Smooth muscle cell (in vitro differentiated cells): ENCODE measurements at regions not wholly inside any gene's neighbourhood (a gene's known extent, or its start where the extent isn't known, plus 50 kb on each side); places are given as distances from the start of the nearest gene placed in this dataset.

Source experiments
- DNase-seq: peaks from one replicate; lab custom pipeline; 2025; ENCODE audit not compliant: unreplicated experiment; lab: John Stamatoyannopoulos, UW
- H2AFZ ChIP-seq: fragments of 200-600 bp; sonication (generic); 2 replicates; pipeline ENCODE4 v1.6.0; 2016; ENCODE audit warnings: antibody characterized with exemption, low read depth, mild to moderate bottlenecking
- H3F3A ChIP-seq: fragments of 200-600 bp; sonication (generic); 2 replicates; pipeline ENCODE4 v1.6.0; 2017; ENCODE audit warnings: antibody characterized with exemption, low read depth
- H3K27ac ChIP-seq: fragments of 200-600 bp; sonication (generic); 2 replicates; pipeline ENCODE4 v1.5.1; 2016; ENCODE audit warnings: low read depth, mild to moderate bottlenecking
- H3K27me3 ChIP-seq: fragments of 200-600 bp; sonication (generic); 2 replicates; pipeline ENCODE4 v1.6.1; 2016; ENCODE audit warnings: low read depth, mild to moderate bottlenecking
- H3K36me3 ChIP-seq: fragments of 200-600 bp; sonication (generic); 2 replicates; pipeline ENCODE4 v1.5.1; 2016; ENCODE audit warnings: low read depth
- H3K4me1 ChIP-seq: fragments of 200-600 bp; sonication (generic); 2 replicates; pipeline ENCODE4 v1.5.1; 2016; ENCODE audit warnings: low read depth
- H3K4me2 ChIP-seq: fragments of 200-600 bp; sonication (generic); 2 replicates; pipeline ENCODE4 v1.6.0; 2016; ENCODE audit warnings: mild to moderate bottlenecking
- H3K4me3 ChIP-seq: fragments of 200-600 bp; sonication (generic); 2 replicates; pipeline ENCODE4 v1.5.1; 2016; ENCODE audit warnings: mild to moderate bottlenecking
- H3K79me2 ChIP-seq: fragments of 200-600 bp; sonication (generic); 2 replicates; pipeline ENCODE4 v1.6.0; 2016; ENCODE audit warnings: low read depth, mild to moderate bottlenecking
- H3K9ac ChIP-seq: fragments of 200-600 bp; sonication (generic); 2 replicates; pipeline ENCODE4 v1.6.0; 2016; ENCODE audit warnings: low read depth
- H3K9me3 ChIP-seq: fragments of 200-600 bp; sonication (generic); replicated peaks from 2 replicates; pipeline ENCODE4 v1.5.1; 2016; ENCODE audit warnings: low read depth
- H4K20me1 ChIP-seq: fragments of 200-600 bp; sonication (generic); 2 replicates; pipeline ENCODE4 v1.6.0; 2016; ENCODE audit warnings: low read depth
- WGBS: methylation state at CpG from one replicate; pipeline ENCODE4 v1.1.7; 2016; ENCODE audit warnings: low lambda C conversion rate; 5-methylcytosine and 5-hydroxymethylcytosine counted together
- TF ChIP-seq, protein P1 (sequence below): fragments of 200-600 bp; sonication (generic); IDR thresholded peaks from 2 replicates; pipeline ENCODE4 v1.5.1; 2017; ENCODE audit warnings: borderline replicate concordance, mild to moderate bottlenecking, antibody characterized with exemption; ENCODE audit not compliant: insufficient read depth, poor library complexity, severe bottlenecking

DNA sequence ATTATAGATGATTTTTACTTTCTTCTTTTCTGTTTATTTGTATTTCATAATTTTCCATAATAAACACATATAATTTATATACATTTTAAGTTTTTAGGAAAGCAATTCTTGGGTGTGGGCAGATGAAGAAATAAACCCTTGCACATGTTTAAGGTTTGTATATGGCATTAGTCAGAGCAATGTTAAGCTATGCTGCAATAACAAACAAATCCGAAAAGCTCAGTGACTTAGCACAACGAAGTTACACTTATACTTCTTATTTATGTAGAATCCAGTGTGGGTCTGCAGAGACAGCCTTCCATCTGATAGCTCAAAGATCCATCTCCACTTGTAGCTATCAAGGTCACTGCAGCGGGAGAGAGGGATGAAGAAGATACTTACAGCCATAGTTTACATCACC lies 68.5 kb upstream of the BARX2 start:
- no peak overlapping the region for H3K4me2 ChIP-seq
- TF ChIP-seq, protein P1, sequence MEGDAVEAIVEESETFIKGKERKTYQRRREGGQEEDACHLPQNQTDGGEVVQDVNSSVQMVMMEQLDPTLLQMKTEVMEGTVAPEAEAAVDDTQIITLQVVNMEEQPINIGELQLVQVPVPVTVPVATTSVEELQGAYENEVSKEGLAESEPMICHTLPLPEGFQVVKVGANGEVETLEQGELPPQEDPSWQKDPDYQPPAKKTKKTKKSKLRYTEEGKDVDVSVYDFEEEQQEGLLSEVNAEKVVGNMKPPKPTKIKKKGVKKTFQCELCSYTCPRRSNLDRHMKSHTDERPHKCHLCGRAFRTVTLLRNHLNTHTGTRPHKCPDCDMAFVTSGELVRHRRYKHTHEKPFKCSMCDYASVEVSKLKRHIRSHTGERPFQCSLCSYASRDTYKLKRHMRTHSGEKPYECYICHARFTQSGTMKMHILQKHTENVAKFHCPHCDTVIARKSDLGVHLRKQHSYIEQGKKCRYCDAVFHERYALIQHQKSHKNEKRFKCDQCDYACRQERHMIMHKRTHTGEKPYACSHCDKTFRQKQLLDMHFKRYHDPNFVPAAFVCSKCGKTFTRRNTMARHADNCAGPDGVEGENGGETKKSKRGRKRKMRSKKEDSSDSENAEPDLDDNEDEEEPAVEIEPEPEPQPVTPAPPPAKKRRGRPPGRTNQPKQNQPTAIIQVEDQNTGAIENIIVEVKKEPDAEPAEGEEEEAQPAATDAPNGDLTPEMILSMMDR: no peak
- WGBS: 88% methylated on average over 3 of the region's 3 CpGs

DNA sequence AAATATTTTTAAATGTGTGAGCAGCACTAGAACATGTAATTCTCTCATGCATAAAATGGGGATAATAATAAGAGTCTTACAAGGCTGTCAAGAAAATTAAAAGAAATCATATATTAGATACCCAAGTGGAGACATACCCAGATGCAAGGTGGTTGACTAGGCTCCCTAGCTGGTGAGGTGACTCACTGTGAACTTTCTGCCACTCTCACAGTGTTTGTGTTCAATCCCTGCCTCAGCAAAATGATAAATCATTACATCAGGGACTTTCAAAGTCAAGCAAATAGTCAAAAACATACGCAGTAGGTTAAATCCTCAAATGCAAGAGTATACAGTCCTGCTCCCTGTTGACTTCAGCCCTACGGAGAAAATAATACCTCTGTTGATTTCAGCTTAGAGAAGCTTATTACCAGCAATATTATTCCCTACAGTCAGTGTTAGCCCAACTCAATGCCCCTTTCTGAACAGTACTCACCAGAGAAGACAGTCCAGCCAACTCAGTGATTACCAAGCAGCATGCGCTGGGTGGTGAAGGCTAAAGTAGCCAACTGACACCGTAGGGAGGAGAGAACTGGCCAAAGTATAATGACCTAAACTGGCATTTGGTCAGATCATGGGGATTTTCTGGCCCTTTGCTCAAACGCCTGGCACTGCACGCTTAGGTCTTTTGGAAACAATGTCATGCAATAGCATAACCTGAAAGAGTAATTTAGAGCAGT lies 73.1 kb upstream of the BARX2 start:
- TF ChIP-seq, protein P1: no peak
- no peaks in the 10 kb centered on the region for H3K9me3 ChIP-seq
- no peaks in the 10 kb centered on the region for H3K27me3 ChIP-seq
- no peaks in the 10 kb centered on the region for H3K4me1 ChIP-seq
- H3K9ac ChIP-seq: no peak overlapping the region
- 93% methylated on average over 6 of the region's 6 CpGs for whole genome bisulfite sequencing
- H3K4me2 ChIP-seq: no peak overlapping the region
- no peak overlapping the region for H3K4me3 ChIP-seq
- DNase-seq: no peak
- H2AFZ ChIP-seq: no peak overlapping the region
- no peaks in the 10 kb centered on the region for H3F3A ChIP-seq
- H4K20me1 ChIP-seq: no peaks in the 10 kb centered on the region
- no peaks in the 10 kb centered on the region for H3K36me3 ChIP-seq
- no peaks in the 10 kb centered on the region for H3K79me2 ChIP-seq
- no peak overlapping the region for H3K27ac ChIP-seq

More for the DNA sequence above, 68.5 kb upstream of the BARX2 start:
- no peak overlapping the region for H2AFZ ChIP-seq
- no peak for DNase-seq
- no peak overlapping the region for H3K4me3 ChIP-seq
- H3K9me3 ChIP-seq: no peaks in the 10 kb centered on the region
- no peak overlapping the region for H3K9ac ChIP-seq
- H3K79me2 ChIP-seq: no peaks in the 10 kb centered on the region
- no peaks in the 10 kb centered on the region for H3K27me3 ChIP-seq
- no peak overlapping the region for H3K27ac ChIP-seq
- H3K36me3 ChIP-seq: no peaks in the 10 kb centered on the region
- no peaks in the 10 kb centered on the region for H4K20me1 ChIP-seq
- no peaks in the 10 kb centered on the region for H3F3A ChIP-seq
- H3K4me1 ChIP-seq: no peaks in the 10 kb centered on the region

DNA sequence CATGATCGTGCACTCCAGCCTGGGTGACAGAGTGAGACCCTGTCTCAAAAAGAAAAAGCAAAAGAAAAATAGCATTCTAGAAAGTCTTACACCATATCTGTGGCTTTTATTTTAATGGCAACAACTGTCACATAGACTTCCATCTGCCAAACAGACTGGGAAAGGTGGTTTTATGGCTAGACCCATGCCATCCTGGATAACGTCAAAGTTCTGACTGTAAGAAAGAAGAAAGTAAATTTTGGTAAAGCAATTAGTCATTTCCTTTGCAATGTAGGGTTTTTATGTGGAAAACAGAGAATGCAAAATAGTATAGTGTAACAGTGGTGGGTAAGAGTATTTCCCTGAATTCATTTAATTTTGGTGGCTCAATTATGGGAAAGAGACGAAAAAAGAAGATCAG lies 75.5 kb upstream of the BARX2 start:
- TF ChIP-seq, protein P1: no peak
- 53% methylated on average over 3 of the region's 3 CpGs for WGBS

DNA sequence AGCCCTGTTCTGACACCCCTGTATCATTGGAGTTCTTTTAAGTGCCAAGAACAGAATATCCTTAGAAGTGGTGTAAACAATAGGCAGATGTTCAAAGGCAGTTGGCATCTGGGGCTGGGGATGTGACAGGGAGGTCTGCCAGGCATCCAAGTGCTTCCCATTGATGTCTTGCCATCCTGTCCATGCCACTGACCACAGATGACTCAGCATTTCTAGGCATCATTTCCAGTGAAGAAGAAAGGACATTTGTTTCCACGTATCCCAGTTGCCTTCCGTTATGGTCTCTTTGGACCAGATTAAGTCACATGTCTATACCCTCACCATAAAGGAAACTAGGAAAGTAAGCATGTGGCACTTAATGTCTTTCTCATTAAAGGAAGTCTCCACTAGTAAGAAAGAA lies 76.7 kb upstream of the BARX2 start:
- Histone ChIP-seq H3K9ac (no peak overlapping the region), H2AFZ (no peak overlapping the region), H3K4me3 (no peak overlapping the region), H3K36me3 (no peaks in the 10 kb centered on the region), H3K4me1 (no peaks in the 10 kb centered on the region), H3F3A (no peaks in the 10 kb centered on the region), H3K27me3 (no peaks in the 10 kb centered on the region), H3K4me2 (no peak overlapping the region), H3K79me2 (no peaks in the 10 kb centered on the region), H3K9me3 (no peaks in the 10 kb centered on the region), H3K27ac (no peak overlapping the region), H4K20me1 (no peaks in the 10 kb centered on the region)
- TF ChIP-seq, protein P1: no peak
- 65% methylated on average over 2 of the region's 2 CpGs for WGBS
- DNase-seq: no peak

More for the DNA sequence above, 75.5 kb upstream of the BARX2 start:
- Histone ChIP-seq H4K20me1 (no peaks in the 10 kb centered on the region), H2AFZ (no peak overlapping the region), H3K27me3 (no peaks in the 10 kb centered on the region), H3K4me3 (no peak overlapping the region), H3K27ac (no peak overlapping the region), H3K36me3 (no peaks in the 10 kb centered on the region), H3K4me1 (no peaks in the 10 kb centered on the region), H3K9ac (no peak overlapping the region), H3F3A (no peaks in the 10 kb centered on the region), H3K79me2 (no peaks in the 10 kb centered on the region), H3K4me2 (no peak overlapping the region), H3K9me3 (no peaks in the 10 kb centered on the region)
- DNase-seq: no peak
